ENCODE measurements at regions not wholly inside any gene's neighbourhood (a gene's known extent, or its start where the extent isn't known, plus 50 kb on each side); places are given as distances from the start of the nearest gene placed in this dataset.

DNA sequence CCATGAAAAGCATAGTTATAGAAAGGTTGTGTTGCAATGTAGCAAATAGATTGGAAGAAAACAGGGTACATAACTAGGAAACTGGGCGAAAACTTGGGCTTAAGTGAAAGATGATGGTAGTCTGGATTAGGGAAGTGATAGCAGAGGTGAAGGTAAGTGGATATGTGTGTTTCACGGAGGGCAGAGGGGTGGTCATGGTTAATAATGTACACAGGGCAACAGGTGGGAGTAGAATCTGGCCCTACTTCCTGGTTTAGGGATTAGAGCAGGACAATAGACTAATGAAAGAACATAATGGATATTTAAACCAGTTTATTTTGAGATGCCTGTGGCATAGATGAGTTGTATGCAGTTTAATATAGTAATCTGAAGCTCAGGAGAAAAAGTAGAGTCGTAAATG is 257.3 kb upstream of the SPRY2 start:
- TF ChIP-seq SUZ12 (IDR thresholded peaks at IDR 0.05) (no peak), LEF1 (IDR thresholded peaks at IDR 0.05; ENCODE audit: borderline replicate concordance) (no peak), ELF4 (IDR thresholded peaks at IDR 0.05) (no peak), SP1 (IDR thresholded peaks at IDR 0.05) (no peak), FOXK2 (IDR thresholded peaks at IDR 0.05) (no peak), BHLHE40 (IDR thresholded peaks at IDR 0.05; ENCODE audit: borderline replicate concordance) (no peak), HDGF (IDR thresholded peaks at IDR 0.05; ENCODE audit: borderline replicate concordance) (no peak), L3MBTL2 (conservative IDR thresholded peaks at IDR 0.05) (no peak), NFRKB (IDR thresholded peaks at IDR 0.05) (no peak), ZNF384 (IDR thresholded peaks at IDR 0.05) (no peak), FOXA1 (IDR thresholded peaks at IDR 0.05) (no peak), ARNT (IDR thresholded peaks at IDR 0.05) (no peak)
- TF ChIP-seq, protein P1, sequence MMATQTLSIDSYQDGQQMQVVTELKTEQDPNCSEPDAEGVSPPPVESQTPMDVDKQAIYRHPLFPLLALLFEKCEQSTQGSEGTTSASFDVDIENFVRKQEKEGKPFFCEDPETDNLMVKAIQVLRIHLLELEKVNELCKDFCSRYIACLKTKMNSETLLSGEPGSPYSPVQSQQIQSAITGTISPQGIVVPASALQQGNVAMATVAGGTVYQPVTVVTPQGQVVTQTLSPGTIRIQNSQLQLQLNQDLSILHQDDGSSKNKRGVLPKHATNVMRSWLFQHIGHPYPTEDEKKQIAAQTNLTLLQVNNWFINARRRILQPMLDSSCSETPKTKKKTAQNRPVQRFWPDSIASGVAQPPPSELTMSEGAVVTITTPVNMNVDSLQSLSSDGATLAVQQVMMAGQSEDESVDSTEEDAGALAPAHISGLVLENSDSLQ (IDR thresholded peaks at IDR 0.05), result no peak
